ENCODE measurements at regions not wholly inside any gene's neighbourhood (a gene's known extent, or its start where the extent isn't known, plus 50 kb on each side); places are given as distances from the start of the nearest gene placed in this dataset.

DNA sequence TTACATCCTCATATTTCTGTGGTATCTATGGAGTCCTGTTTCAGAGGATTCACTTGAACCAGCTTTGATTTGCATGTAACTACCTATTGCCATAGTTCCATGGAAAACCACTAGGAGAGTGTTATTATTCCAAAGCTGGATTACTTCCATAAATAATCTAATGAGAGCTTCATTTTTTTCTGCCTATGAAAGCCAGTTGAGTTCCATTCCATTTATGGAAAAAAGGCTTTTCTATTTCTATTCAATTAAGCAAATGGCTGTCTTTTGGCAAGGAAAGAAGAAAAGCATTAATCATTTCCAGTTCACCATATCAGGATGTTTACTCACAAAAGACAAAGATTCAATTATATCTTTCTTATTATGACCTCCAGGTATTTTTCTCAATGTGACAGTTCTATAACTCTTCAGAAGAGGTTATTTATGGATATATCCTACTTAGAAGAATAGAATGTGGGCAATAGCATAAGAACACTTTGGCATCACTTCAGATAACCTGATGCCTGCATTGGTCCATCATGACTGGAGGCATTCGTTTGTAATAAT, 259.9 kb upstream of the ZPLD1 start:
- no peak for DNase-seq
- 70% methylated on average over 1 of the region's 1 CpG for WGBS (ENCODE audit: insufficient coverage, low coverage, low lambda C conversion rate, missing lambda C conversion rate)
- intact Hi-C loops (cut with DNase I), result no loop called here

GRCh38 chr3:102176333-102177050, 258.3 kb upstream of the ZPLD1 start:
- 60% methylated on average over 5 of the region's 5 CpGs for WGBS (ENCODE audit: insufficient coverage, low coverage, low lambda C conversion rate, missing lambda C conversion rate)
- intact Hi-C loops (cut with DNase I), result no loop called here

More for the DNA sequence above, 259.9 kb upstream of the ZPLD1 start:
- no peaks in the 10 kb centered on the region for H3K9me3 ChIP-seq
- no peak overlapping the region for H3K27ac ChIP-seq
- no peaks in the 10 kb centered on the region for H3K36me3 ChIP-seq
- TF ChIP-seq POLR2A (IDR thresholded peaks at IDR 0.05) (no peak), CTCF (IDR thresholded peaks at IDR 0.05) (no peak)
- H3K4me1 ChIP-seq, result peaks cover 0 to 8% (median 0%) of the 10 kb centered on the region in 4 donors
- peak in 1 of 4 donors; percentile 13 for ATAC-seq
- no peaks in the 10 kb centered on the region for H3K27me3 ChIP-seq
- no peak overlapping the region for H3K4me3 ChIP-seq

DNA sequence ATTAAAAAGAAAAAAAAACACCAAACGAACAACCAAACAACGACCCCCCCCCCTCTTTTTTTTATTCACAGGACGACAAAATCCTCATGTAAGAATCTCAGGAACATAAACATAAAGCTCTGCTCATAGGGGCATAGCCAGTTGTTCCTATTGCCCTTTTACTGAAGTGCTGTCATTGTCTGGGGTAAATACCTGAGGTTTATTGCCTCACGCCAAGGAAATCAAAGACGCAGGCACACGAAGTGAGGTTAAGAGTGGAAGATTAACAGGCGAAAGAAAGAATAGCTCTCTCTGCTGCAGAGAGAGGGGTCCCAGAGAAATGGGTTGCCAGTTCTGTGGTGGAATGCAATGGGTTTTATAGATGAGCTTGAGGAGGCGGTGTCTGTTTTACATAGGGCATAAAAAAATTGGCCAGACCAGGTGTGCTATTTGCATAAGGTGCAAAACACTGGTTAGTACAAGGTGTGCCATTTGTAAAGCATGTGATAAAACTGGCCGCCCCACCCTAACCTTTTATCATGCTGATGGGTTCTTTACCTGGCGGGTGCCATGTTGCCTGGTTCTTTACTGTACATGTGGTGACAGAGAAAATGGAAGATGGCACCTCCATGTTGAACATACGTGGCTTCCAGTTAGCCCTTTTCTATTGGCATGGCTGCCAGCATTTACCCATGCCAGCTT, 257.6 kb upstream of the ZPLD1 start:
- H3K36me3 ChIP-seq, result no peaks in the 10 kb centered on the region
- H3K27me3 ChIP-seq, result no peaks in the 10 kb centered on the region
- H3K27ac ChIP-seq, result no peak overlapping the region
- H3K4me3 ChIP-seq, result no peak overlapping the region
- peaks cover 0 to 31% (median 5%) of the 10 kb centered on the region in 4 donors for H3K4me1 ChIP-seq
- no peaks in the 10 kb centered on the region for H3K9me3 ChIP-seq
- WGBS (ENCODE audit: insufficient coverage, low coverage, low lambda C conversion rate, missing lambda C conversion rate), result 76% methylated on average over 10 of the region's 11 CpGs
- ATAC-seq (no peak), DNase-seq (no peak)
- intact Hi-C loops (cut with DNase I), result no loop called here
- TF ChIP-seq CTCF (IDR thresholded peaks at IDR 0.05) (no peak), POLR2A (IDR thresholded peaks at IDR 0.05) (no peak)

More at GRCh38 chr3:102176333-102177050, 258.3 kb upstream of the ZPLD1 start:
- Histone ChIP-seq H3K27me3 (no peaks in the 10 kb centered on the region), H3K4me1 (peaks cover 0 to 24% (median 3%) of the 10 kb centered on the region in 4 donors), H3K36me3 (no peaks in the 10 kb centered on the region), H3K4me3 (no peak overlapping the region), H3K27ac (no peak overlapping the region), H3K9me3 (no peaks in the 10 kb centered on the region)
- TF ChIP-seq POLR2A (IDR thresholded peaks at IDR 0.05), result no peak
- no peak for TF ChIP-seq CTCF (IDR thresholded peaks at IDR 0.05)
- DNase-seq (no peak), ATAC-seq (no peak)

DNA sequence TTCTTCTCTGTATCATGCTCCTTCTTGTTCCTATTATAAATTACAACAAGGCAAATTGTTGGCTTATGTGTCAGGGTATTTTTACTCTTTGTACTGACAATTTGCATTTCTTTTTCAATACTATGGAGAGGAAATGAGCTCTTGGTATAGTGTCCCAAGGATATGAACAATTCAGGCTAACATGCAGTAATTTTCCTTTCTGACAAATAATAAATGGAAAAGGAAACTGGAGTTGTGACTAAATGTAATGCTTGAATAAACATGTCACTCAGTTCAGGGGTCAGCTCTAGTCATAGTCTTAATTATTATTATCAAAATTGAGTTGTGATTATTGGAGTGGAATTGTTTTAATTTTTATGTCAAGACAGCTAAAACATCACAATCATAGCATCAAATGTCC, 256.0 kb upstream of the ZPLD1 start:
- ATAC-seq (no peak), DNase-seq (no peak)
- TF ChIP-seq POLR2A (IDR thresholded peaks at IDR 0.05), result no peak
- H3K9me3 ChIP-seq, result no peaks in the 10 kb centered on the region
- intact Hi-C loops (cut with DNase I), result no loop called here
- peak overlapping the region in 1 of 3 donors; percentile 66 for H3K27ac ChIP-seq
- no peak overlapping the region for H3K4me3 ChIP-seq
- H3K4me1 ChIP-seq, result peaks cover 0 to 47% (median 13%) of the 10 kb centered on the region in 4 donors
- H3K36me3 ChIP-seq, result no peaks in the 10 kb centered on the region
- no peaks in the 10 kb centered on the region for H3K27me3 ChIP-seq

Measured in right lobe of liver (tissue), 6 donors.